Urothelium cell line (cell line): ENCODE measurements at regions not wholly inside any gene's neighbourhood (a gene's known extent, or its start where the extent isn't known, plus 50 kb on each side); places are given as distances from the start of the nearest gene placed in this dataset.
"Not testable (repeated sequence)": the region's sequence is repeated elsewhere in the genome, so short reads cannot be mapped to it uniquely, and the experiment has no call there.

Experiments
- DNase-seq: peaks from one replicate; pipeline ENCODE4 v3.0.0; 2011; ENCODE audit warnings: low spot score, mixed read lengths
- FAIRE-seq: peaks from 2 replicates; lab custom pipeline; 2011; peaks lifted over from hg19 to GRCh38; lab: Jason Lieb, UNC

GRCh38 chr11:19628018-19628417 is 84.6 kb upstream of the NAV2 start:
- FAIRE-seq, result no peak
- DNase-seq, result no peak

- FAIRE-seq, result no peak
Measured at GRCh38 chr11:19627566-19627965, 85.1 kb upstream of the NAV2 start.

DNA sequence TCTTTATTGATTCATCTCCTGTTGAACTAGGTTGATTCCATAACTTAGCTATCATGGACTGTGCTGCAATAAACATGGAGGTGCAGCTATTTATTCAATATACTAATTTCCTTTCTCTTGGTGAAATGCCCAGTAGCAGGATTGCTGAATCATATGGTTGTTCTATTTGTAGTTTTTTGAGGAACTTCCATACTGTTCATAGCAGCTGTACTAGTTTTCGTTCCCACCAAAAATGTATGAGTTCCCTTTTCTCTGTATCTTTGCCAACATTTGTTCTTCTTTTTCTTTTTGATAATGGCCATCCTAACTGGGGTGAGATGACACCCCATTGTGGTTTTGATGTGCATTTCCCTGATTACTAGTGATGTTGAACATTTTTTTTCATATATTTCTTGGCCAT is 87.2 kb upstream of the NAV2 start:
- no peak for DNase-seq

More at GRCh38 chr11:19627566-19627965, 85.1 kb upstream of the NAV2 start:
- DNase-seq, result no peak

DNA sequence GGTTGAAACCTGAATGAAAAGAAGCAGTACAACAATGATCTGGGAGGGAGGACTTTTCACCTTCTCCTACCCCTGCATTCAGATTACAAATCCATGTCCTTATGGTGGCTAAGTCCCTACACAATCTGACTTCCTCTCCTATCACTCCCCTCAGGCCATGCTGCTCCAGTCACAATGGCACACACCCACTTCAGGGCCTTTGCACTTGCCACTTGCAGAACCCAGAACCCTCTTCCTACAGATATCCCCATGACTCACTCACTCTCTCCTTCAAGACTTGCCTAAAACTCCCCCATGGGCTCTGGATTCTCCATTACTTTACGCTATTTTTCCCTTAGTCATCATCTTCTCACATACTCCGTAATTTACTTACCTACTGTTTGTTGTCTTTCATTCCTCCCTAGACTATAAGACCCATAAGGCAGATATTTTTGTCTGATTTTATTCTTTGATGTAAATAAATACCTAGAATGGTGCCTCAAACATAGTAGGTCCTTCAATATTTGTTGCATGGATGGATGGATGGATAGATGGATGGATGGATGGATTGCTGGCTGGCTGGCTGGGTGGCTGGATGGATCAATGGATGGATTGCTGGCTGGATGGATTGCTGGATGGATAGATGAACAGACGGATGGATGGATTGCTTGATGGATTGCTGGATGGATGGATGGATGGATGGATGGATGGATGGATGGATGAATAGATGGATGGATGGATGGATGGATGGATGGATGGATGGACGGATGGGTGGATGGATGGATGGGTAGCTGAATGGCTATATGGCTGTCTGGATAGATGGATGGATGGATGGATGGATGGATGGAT is 94.7 kb upstream of the NAV2 start:
- FAIRE-seq (no peak), DNase-seq (no peak)

More for the DNA sequence above, 87.2 kb upstream of the NAV2 start:
- no peak for FAIRE-seq

GRCh38 chr11:19615341-19616183 is 97.1 kb upstream of the NAV2 start:
- DNase-seq (no peak), FAIRE-seq (no peak)

- DNase-seq (no peak), FAIRE-seq (peak; percentile 13)
Measured at GRCh38 chr11:19614370-19614940, 98.2 kb upstream of the NAV2 start.

DNA sequence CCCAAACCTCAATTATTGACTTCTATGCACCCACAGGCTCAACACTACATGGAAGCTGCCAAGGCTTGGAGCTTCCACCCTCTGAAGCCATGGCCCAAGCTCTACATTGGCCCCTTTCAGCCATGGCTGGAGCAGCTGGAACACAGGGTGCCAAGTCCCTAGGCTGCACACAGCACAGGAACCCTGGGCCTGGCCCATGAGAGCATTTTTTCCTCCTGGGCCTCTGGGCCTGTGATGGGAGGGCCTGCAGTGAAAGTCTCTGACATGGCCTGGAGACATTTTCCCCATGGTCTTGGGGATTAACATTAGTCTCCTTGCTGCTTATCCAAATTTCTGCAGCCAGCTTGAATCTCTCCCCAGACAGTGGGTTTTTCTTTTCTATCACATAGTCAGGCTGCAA is 100.6 kb upstream of the NAV2 start:
- not testable (repeated sequence) for DNase-seq, FAIRE-seq

- DNase-seq, result no peak
- FAIRE-seq, result no peak
Measured at GRCh38 chr11:19607656-19608360, 104.8 kb upstream of the NAV2 start.

GRCh38 chr11:19606856-19607655 is 105.6 kb upstream of the NAV2 start:
- FAIRE-seq (no peak), DNase-seq (no peak)

GRCh38 chr11:19605520-19606371 is 106.9 kb upstream of the NAV2 start:
- no peak for DNase-seq
- no peak for FAIRE-seq

GRCh38 chr11:19604679-19605375 is 107.8 kb upstream of the NAV2 start:
- FAIRE-seq, result no peak

GRCh38 chr11:19603771-19604170 is 108.9 kb upstream of the NAV2 start:
- FAIRE-seq (no peak), DNase-seq (no peak)

More at GRCh38 chr11:19604679-19605375, 107.8 kb upstream of the NAV2 start:
- DNase-seq, result no peak

- DNase-seq (no peak), FAIRE-seq (no peak)
Measured at GRCh38 chr11:19602891-19603290, 109.7 kb upstream of the NAV2 start.

- DNase-seq (no peak), FAIRE-seq (no peak)
Measured at GRCh38 chr11:19602406-19602805, 110.2 kb upstream of the NAV2 start.

DNA sequence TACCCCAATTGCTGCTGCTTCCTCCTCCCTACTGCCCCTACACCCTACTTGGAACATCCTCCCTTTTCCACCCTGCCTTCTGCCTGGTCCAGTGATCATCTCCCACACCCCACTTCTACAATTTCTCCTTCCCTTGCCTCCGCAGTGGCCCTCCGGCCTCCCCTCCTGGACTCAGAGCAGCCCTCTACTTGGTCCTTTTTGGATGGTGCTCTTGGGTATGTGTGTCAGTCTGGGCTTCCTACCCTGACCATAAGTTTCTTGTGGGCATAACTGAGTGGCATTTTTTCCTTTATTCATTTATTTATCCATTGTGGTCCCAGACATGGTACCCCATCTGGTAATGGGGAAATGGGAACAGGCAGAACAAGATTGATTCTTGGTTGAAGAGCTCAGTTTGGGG is 111.4 kb upstream of the NAV2 start:
- DNase-seq, result no peak
- no peak for FAIRE-seq

DNA sequence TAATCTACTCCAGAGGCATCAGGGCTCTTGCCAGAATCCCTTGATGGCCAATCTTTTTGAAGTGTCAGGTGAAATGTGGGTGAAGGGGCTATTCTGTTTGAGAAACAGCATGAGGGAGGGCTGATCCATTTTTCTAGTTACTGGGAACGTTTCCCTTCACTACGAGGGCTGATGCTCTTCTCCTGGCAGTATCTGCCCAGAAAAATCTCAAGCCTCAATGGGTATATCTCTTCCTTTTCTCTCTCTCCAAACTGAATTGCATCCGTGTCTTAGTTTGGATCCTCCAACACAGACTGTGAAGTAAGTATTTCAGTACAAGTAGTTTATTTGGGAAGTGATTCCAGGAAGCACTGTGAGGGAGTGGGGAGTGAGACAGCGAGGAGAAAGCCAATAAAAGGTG is 113.0 kb upstream of the NAV2 start:
- DNase-seq, result no peak

GRCh38 chr11:19598876-19599486 is 113.7 kb upstream of the NAV2 start:
- FAIRE-seq, result no peak
- no peak for DNase-seq

More for the DNA sequence above, 113.0 kb upstream of the NAV2 start:
- no peak for FAIRE-seq

DNA sequence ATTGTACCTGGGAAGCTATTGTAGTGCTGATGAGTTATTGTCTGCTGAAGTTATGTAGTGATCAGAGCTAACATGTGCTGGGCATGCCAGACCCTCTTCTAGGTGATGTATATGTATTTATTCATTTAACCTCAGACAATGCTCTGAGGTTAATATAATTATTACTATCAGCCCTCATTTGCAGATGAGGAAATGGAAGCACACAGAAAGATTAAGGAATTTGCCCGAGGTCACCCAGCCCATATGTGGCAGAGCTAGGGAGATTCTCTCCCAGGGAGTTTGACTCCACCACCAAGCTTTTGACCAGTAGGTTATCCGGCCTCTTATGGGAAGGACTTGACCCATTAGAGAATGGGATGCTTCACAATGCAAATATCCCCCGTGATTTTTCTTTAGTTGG is 114.2 kb upstream of the NAV2 start:
- no peak for DNase-seq
- FAIRE-seq, result no peak
